Lung microvascular endothelial cell (primary cell): ENCODE measurements at regions not wholly inside any gene's neighbourhood (a gene's known extent, or its start where the extent isn't known, plus 50 kb on each side); places are given as distances from the start of the nearest gene placed in this dataset.
"Not testable (repeated sequence)": the region's sequence is repeated elsewhere in the genome, so short reads cannot be mapped to it uniquely, and the experiment has no call there.

Experiments used
- DNase-seq, 2 donors: peaks; one replicate each; pipeline versions ENCODE4 v3.0.0 to v3.0.0-alpha.2; 2010; ENCODE audit warnings: low read depth in 2 of 2

DNA sequence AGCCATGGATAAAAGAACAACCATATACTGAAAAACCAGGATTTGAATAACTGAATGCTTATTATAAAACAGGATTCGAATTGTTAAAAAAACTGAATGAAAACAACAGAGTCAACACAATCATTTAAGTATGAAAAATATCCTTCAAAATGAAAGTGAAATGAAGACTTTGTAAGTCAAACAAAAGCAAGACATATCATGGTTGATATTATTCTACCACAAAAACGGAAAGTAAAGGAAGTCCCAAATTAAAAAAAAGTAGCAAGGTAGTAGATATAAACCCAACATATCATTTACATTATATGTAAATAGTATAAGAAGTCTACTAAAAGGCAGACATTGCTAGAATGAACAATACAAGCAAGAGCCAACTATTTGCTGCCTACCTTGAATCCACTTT lies 63.1 kb upstream of the POTEC start:
- not testable (repeated sequence) for DNase-seq

DNA sequence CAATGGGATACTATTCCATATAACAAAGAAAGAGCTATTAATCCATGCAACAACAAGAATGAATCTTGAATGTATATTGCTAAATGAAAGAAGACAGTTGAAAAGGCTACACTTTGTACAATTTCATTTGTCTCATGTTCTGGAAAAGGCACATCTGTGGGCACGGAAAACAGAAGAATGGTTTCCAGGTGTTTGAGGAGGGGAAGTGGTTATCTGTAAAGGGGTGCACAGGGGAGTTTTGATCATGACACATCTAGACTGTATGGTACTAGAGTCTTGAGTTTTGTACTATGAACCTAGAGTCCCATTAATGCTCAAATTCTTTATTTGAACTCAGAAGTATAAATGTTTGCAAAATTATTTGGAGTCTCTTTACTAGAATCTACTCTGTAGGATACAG lies 64.0 kb upstream of the POTEC start:
- not testable (repeated sequence) for DNase-seq

DNA sequence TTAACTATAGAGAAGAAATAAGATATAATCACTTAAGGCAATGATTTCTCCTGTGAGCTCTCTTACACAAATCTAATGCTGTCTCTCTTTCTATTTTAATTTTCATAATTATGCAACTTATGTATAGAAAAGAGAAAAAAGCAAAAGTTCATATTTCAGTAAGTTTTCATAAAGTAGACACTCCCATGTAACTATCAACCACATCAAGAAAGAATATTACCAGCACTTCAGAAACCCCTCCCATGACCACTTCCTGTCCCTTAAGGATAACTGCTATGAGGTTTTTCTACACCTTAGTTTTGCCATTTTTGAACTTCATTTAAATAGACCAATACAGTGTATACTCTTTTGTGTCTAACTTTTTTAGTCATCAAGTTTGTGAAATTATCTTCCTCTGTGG lies 69.0 kb upstream of the POTEC start:
- not testable (repeated sequence) for DNase-seq

DNA sequence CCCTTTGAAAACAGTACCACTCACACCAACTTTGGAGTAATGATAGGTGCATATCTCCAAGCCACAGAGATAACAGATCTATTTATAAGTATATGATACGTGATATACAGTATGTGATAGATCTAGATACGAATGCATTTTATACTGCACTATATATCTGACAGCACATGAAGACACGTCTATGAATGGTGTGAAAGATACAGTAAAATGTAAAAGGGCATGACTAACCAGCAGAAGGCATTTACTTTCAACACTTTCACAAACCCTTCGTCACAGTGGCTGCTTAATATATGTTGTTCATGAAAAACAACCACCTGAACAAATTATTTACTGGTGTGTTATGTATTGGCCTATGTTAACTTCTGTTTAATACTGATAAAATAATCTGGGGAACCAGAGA lies 71.1 kb upstream of the POTEC start:
- not testable (repeated sequence) for DNase-seq

DNA sequence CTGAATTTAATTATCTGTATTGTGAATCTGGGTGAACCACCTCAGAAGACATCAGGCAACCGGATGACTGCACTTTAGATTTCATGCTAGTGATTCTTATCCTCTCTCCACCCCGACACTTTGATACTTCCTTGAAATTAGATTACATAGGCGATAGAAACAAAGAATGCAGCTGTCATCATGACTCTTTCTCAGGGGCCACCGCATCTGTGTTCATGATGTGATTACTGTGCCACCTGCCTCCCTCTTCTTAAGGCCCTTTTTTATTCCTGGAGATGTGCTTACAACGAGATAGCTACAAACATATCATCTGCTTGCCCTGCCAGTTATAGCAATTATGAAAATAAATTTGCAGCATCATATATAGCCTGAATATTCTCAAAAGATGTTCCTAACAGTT lies 83.9 kb upstream of the POTEC start:
- not testable (repeated sequence) for DNase-seq

DNA sequence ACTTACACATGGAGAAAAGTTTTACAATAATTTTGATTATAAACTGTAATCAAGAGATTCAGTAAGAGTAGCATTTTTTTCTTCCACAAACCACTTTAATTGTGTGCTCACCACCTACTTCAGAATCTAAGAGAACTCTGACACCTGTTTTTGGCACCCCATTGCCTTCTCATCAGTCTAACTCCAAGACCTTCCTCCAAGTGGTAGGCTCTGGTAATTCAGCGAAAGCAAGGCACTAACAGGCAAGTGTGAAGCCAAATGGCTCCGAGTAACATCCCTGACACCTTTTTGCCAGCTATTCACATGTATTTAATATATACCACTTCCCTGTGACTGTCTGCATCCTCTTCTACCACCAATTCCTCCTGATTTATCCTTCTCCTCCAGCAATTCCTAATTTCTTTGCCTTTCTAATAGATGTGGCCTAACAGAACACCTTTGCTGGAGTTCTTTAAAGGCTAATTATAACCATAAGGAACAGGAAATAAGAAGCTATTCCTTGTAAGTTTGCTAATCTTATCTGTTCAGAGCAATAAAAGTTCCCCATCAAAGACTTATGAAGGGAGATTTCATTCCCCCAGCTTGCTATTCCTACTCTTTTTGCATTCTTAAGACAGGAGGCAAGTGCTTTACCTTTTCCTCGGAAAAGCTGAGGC lies 85.1 kb upstream of the POTEC start:
- DNase-seq, result not testable (repeated sequence)

DNA sequence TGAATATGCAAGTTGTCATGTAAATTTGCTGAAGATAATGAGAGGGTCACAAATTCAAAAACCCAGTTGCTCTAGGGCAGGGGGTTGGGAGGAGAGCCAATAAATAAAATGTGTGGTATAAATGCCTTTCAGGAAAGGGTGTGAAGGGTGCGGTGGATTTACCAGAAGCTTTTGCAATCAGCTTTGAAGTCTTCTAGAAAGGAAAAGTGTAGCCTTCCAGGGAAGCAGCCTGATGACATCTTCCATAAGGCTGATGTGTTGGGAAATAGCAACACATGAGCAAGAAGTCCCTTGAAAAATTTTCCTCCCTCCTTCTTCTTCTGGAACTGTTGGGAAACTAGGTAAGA lies 85.6 kb upstream of the POTEC start:
- not testable (repeated sequence) for DNase-seq

DNA sequence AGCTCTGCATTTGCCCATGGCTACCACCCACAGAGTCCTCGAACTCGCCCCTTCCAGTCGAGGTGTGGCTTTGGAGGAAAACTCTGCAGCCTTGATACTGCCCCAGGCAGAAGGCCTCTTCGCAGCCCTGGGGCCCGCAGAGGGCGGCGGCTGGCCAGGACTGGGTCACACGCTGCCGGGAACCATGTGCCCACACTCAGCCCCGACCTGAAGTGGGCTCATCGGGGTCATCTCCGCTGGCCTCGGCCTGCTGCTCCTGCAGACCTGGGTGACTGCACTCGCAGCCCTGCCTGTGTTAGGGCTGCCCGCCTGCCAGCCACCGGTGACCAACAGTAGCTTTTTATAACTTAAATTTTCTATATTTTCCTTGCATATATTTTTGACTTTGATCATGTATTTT lies 89.6 kb upstream of the POTEC start:
- not testable (repeated sequence) for DNase-seq

DNA sequence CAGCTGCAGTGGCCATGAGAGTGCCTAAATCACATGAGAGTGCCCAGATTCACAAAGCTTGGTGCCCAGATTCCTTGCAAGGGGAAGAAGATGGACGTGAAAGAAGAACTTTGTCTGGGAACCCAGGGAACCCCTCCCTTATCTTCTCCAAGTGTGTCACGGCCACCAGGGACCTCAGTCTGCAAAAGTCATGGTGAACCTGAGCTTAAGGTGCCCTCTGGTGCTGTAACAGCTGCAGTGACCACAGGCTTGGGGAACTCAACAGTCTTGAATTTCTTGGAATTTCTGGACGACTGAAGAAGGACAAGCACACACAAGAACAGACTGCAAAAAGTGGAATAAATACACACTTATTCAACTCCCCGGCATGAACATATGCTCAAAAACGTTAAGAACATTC lies 94.6 kb upstream of the POTEC start:
- DNase-seq, result not testable (repeated sequence)

DNA sequence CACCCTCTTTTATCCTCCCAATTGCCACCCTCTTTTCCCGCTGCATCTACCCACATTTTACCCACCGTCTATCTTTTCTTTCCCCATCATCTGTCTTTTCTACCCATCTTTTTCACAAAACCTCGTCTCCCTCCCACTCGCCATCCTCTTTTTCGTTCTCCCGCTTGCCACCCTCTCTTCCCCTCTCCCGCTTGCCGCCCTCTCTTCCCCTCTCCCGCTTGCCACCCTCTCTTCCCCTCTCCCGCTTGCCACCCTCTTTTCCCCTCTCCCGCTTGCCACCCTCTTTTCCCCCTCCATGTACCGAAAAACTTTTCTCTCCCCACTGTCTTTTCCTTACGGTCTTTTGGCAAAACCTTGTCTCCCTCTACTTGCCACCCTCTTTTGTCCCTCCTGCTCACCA lies 97.7 kb upstream of the POTEC start:
- peak in 1 of 2 donors; percentile 0 for DNase-seq

DNA sequence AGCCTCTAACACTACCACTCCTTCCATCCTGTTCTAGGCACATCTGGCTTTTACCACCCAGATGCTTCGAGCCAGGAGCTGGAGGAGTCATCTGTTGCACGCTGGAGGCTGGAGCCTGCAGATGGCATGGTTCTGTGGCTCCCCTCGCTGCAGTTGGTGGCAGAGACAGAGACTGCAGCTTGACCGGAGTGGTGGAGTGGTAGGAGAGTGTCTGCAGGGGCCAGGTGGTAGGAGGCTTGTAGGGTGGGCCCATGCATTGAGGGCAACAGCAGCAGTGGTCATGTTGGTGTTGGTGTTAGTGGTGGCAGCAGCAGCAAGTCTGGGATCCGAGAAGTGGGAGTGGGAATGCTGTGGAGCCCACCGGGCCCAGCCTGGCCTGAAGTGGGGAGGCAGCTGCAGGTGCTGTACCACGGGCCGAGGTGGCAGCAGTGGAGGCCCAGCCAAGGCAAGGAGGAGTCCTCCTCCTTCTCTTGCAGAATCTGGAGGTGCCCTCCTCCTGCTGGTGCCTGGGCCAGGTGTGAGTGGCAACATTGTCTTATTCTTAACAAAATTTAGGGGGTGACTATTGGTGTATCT lies 100.4 kb upstream of the POTEC start:
- DNase-seq, result not testable (repeated sequence)

DNA sequence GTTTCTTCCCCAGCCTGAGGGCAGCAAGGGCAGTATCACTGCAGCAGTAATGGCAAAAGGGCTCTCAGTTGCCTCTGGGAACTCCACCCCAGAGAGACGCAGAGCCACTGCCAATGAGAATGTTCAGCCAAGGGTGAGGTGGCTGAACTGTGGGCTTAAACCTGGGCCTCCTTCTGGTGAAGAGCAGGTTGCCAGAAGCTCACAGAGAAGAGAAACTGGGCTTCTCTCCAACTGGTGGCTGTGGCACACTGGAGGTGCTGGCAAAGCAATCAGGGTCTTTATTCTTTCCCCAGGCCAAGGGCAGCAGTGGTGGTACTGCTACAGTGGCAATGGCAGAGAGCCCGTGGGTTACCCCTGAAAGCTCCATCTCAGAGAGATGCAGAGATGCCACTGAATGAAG lies 54.9 kb upstream of the ANKRD30B start:
- not testable (repeated sequence) for DNase-seq

DNA sequence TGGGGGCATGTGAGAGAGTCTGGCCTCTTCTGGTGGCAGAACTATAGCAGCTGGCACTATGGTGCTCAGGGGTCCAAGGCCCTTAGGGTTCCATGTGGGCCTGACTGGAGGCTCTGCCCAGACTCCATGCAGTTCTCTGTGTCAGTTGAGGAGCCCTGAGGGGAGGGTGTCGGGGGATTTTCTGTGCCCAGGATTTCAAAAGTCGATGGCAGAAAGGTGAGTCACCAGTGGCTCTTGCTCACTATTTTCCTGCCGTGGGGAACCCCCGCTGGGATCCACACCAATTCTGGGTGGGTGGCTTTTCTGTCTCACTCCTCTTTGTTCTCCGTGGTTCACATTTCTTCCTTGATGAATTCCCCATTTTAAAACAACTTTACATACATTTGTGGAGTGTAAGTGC lies 54.1 kb upstream of the ANKRD30B start:
- not testable (repeated sequence) for DNase-seq

DNA sequence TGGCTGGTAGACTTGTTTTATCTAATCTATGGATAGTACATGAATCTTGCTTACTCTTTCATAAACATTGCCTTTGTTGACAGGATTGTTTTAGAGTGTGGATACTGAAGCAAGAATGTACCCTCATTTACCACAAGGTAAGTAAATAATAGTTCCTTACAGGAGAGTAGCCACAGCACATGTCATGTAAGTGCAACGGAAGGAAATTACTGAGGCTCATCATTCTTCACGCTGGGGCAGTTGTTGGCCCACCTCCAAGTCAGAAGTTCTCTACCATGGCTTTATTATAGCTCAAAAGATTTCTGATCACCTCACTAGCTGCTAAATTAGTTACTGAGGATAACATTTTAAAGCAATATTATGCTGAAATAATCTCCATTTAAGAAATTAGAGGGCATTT lies 50.0 kb upstream of the ANKRD30B start:
- DNase-seq, result peak in 1 of 2 donors; percentile 33
